ENCODE measurements at regions not wholly inside any gene's neighbourhood (a gene's known extent, or its start where the extent isn't known, plus 50 kb on each side); places are given as distances from the start of the nearest gene placed in this dataset.

- CTCF ChIA-PET (ENCODE audit: low intra/inter-chr PET ratio), result no interaction called here
- Histone ChIP-seq H3K36me3 (ENCODE audit: control insufficient read depth, insufficient read depth, low read length) (no peaks in the 10 kb centered on the region), H3K9me1 (ENCODE audit: control insufficient read depth, insufficient read depth, low read length) (no peaks in the 10 kb centered on the region), H3K79me2 (ENCODE audit: control insufficient read depth, insufficient read depth, low read length) (no peaks in the 10 kb centered on the region), H3K27me3 (ENCODE audit: control insufficient read depth in 2 of 2, insufficient read depth in 2 of 2, low read length in 2 of 2) (peaks cover 39 to 40% of the 10 kb centered on the region in 2 experiments), H3K9me3 (replicated peaks; ENCODE audit: control insufficient read depth, insufficient read depth, low read depth, low read length) (no peaks in the 10 kb centered on the region), H3K4me1 (replicated peaks in 1 of 2; ENCODE audit: control insufficient read depth in 2 of 2, insufficient read depth in 2 of 2, low read length in 2 of 2) (no peaks in the 10 kb centered on the region), H2AFZ (ENCODE audit: low read depth, low read length) (no peak overlapping the region), H3K27ac (ENCODE audit: extremely low read depth, low read depth, low read length) (no peak overlapping the region), H3K9ac (ENCODE audit: insufficient read depth in 1 of 2, low read depth in 2 of 2, low read length in 2 of 2) (no peak overlapping the region), H3K4me2 (ENCODE audit: insufficient read depth, low read length) (no peak overlapping the region), H4K20me1 (replicated peaks; ENCODE audit: control insufficient read depth, insufficient read depth, low read length) (peaks cover 4% of the 10 kb centered on the region), H3K4me3 (no peak overlapping the region)
- BruUV-seq (replicated peaks), result no TSS peak
- WGBS (ENCODE audit: insufficient coverage, low coverage, missing lambda C conversion rate), result 3% methylated on average over 7 of the region's 7 CpGs
- FAIRE-seq (no peak), ATAC-seq (no peak; the same call in 2 of the 3 replicates), DNase-seq (ENCODE audit: extremely low read depth in 1 of 4, low spot score in 3 of 4) (no peak)
- POLR2A ChIA-PET, result no interaction called here
- intact Hi-C loops (cut with micrococcal nuclease), result no loop called here
- no peak for TF ChIP-seq HMG20A (CRISPR knock-in tag; conservative IDR thresholded peaks at IDR 0.05)
- in situ Hi-C loops (cut with MboI), result no loop called here
These were observed 527.1 kb downstream of the QKI start for GRCh38 chr6:163941624-163941976.

- peaks cover 35 to 38% of the 10 kb centered on the region in 2 experiments for H3K27me3 ChIP-seq (ENCODE audit: control insufficient read depth in 2 of 2, insufficient read depth in 2 of 2, low read length in 2 of 2)
- H2AFZ ChIP-seq (ENCODE audit: low read depth, low read length), result no peak overlapping the region
- H3K4me3 ChIP-seq, result no peak overlapping the region
- no peaks in the 10 kb centered on the region for H3K9me1 ChIP-seq (ENCODE audit: control insufficient read depth, insufficient read depth, low read length)
- in situ Hi-C loops (cut with MboI) (no loop called here), intact Hi-C loops (cut with micrococcal nuclease) (no loop called here)
- H3K9me3 ChIP-seq (replicated peaks; ENCODE audit: control insufficient read depth, insufficient read depth, low read depth, low read length), result no peaks in the 10 kb centered on the region
- no peak overlapping the region for H3K4me2 ChIP-seq (ENCODE audit: insufficient read depth, low read length)
- no peaks in the 10 kb centered on the region for H3K36me3 ChIP-seq (ENCODE audit: control insufficient read depth, insufficient read depth, low read length)
- ATAC-seq (no peak; the same call in 2 of the 3 replicates), FAIRE-seq (no peak), DNase-seq (ENCODE audit: extremely low read depth in 1 of 4, low spot score in 3 of 4) (peak in 1 of 4 experiments; percentile 14)
- H3K27ac ChIP-seq (ENCODE audit: extremely low read depth, low read depth, low read length), result no peak overlapping the region
- ChIA-PET POLR2A (no interaction called here), CTCF (ENCODE audit: low intra/inter-chr PET ratio) (no interaction called here)
- peaks cover 2% of the 10 kb centered on the region for H4K20me1 ChIP-seq (replicated peaks; ENCODE audit: control insufficient read depth, insufficient read depth, low read length)
- no peaks in the 10 kb centered on the region for H3K79me2 ChIP-seq (ENCODE audit: control insufficient read depth, insufficient read depth, low read length)
- BruUV-seq (replicated peaks), result no TSS peak
- WGBS (ENCODE audit: insufficient coverage, low coverage, missing lambda C conversion rate), result 3% methylated on average over 10 of the region's 10 CpGs
- no peak overlapping the region for H3K9ac ChIP-seq (ENCODE audit: insufficient read depth in 1 of 2, low read depth in 2 of 2, low read length in 2 of 2)
- no peaks in the 10 kb centered on the region for H3K4me1 ChIP-seq (replicated peaks in 1 of 2; ENCODE audit: control insufficient read depth in 2 of 2, insufficient read depth in 2 of 2, low read length in 2 of 2)
- TF ChIP-seq ZC3H8 (IDR thresholded peaks at IDR 0.05) (no peak), MLLT1 (IDR thresholded peaks at IDR 0.05) (no peak), RREB1 (CRISPR knock-in tag; IDR thresholded peaks at IDR 0.05) (peak; percentile 97), ZNF449 (CRISPR knock-in tag; IDR thresholded peaks at IDR 0.05) (peak; percentile 88), ZNF174 (CRISPR knock-in tag; IDR thresholded peaks at IDR 0.05) (no peak)
These were observed 526.4 kb downstream of the QKI start for GRCh38 chr6:163940705-163941623.

Data from K562 (cell line).